SH-SY5Y (cell line): ENCODE measurements at regions not wholly inside any gene's neighbourhood (a gene's known extent, or its start where the extent isn't known, plus 50 kb on each side); places are given as distances from the start of the nearest gene placed in this dataset.

Source experiments
- GATA2 ChIP-seq: IDR thresholded peaks from 2 replicates; pipeline ENCODE4 v1.6.1; 2011; ENCODE audit warnings: mild to moderate bottlenecking, low read depth, low read length
- GATA3 ChIP-seq: IDR thresholded peaks from 2 replicates; pipeline ENCODE4 v1.6.1; 2011; ENCODE audit warnings: low read depth, mild to moderate bottlenecking, low read length, moderate library complexity

DNA sequence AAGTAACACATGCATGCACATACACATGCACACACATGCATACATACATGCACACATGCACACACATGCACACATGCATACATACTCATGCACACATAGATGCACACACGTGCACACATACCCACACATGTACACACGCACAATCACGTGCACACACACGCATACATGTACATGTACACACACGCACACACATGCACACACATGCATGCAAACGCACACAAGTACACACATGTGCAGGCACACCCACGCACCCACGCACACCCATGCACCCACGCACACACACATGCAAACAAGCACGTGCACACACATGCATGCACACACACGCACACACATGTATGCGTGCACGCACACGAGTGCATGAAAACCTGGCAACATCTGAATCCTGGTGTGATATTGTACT is 232.7 kb upstream of the CDH4 start:
- TF ChIP-seq GATA3 = no peak
- no peak for TF ChIP-seq GATA2

DNA sequence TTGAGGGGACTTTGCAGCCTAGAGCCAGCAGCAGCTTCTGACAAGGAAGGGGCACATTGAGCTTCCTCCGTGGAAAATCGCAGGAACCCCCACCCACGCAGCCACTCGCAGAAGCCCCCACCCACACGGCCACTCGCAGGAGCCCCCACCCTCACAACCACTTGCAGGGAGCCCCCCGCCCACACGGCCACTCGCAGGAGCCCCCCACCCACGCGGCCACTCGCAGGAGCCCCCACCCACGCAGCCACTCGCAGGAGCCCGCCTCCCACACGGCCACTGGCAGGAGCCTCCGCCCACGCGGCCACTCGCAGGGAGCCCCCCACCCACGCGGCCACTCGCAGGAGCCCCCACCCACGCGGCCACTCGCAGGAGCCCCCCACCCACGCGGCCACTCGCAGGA is 228.4 kb upstream of the CDH4 start:
- TF ChIP-seq GATA2 (no peak), GATA3 (no peak)

DNA sequence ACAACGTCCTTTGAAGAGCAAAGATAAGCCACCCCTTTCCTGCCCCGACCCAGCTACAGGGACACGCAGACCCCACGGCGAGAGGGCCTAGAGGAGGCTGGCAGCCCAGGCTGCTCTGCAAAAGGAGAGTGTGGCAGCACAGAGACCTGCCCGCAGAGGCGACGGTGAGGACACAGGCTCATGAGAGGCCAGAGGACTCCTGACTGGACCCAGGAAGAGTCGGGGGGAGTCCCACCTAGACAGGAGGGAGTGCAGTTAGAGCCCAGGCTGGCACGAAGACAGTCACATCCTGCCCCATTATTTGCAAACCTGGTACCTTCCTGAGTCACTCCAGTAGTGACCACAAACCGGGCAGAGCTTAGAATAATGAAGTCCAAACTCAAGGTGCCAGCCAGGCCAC is 227.7 kb upstream of the CDH4 start:
- TF ChIP-seq GATA3 (no peak), GATA2 (no peak)

DNA sequence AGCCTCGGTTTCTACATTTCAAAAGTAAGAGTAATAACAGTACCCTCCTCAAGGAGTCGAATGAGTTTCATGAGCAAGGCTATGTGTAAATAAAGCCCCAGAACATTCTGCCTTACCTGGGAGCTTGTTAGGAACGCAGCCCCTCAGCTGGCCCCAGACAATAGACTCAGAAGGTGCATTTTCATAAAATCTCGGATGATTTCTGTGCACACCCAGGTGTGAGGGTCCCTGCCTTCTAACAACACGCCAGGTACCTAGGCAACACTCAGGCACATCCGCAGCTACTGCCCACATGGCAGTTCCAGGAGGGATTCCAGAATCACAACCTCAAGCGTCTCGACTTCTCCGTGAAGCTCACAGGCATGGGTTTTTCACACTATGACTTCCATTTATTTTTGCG is 226.5 kb upstream of the CDH4 start:
- TF ChIP-seq GATA2 = no peak
- TF ChIP-seq GATA3 = no peak

DNA sequence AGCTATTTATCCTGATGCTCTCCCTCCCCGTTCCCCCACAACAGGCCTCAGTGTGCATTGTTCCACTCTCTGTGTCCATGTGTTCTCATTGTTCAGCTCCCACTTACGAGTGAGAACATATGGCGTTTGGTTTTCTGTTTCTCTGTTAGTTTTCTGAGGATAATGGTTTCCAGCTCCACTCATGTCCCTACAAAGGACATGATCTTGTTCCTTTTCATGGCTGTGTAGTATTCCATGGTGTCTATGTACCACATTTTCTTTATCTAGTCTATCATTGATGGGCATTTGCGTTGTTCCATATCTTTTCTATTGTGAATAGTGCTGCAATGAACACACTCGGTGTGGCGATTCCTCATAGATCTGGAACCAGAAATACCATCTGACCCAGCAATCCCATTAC is 225.9 kb upstream of the CDH4 start:
- TF ChIP-seq GATA3 (no peak), GATA2 (no peak)

DNA sequence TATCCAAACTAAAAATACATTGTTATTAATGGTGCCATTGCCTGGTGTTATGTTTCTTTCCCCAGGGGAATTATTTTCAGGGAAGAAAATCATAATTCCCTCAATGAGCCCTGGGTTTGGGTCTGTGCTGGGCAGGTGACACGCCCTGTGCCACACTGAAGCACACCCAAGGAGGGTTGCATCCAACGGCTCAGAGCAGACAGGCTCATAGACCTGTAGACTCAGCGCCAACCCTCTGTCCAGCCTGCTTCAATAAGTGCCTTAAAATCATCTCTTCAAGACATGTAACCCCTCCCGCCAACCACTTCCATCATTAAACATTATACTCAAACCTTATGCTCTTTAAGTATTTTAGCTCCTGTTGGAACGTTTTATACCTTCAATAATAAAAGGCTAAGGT is 225.3 kb upstream of the CDH4 start:
- no peak for TF ChIP-seq GATA3
- TF ChIP-seq GATA2 = no peak

DNA sequence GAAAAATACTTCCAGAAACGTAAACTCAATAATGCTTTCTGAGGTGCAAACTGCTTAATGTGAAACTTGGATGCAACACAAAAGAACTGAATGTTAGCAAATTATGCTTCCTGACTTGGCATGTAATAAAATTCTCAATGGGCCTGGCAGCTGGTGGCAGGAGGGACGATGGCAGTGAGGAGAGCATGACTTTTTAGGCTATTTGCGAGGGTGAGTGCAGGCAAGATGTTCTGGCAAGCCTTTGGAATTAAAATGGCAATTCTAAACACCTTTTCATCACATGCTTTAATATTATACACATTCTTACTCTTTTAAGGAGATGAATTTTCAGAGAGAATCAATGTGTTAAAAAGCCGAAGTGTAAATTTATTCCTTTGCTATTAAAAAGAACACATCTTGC is 224.8 kb upstream of the CDH4 start:
- TF ChIP-seq GATA3 = no peak
- TF ChIP-seq GATA2 = no peak

DNA sequence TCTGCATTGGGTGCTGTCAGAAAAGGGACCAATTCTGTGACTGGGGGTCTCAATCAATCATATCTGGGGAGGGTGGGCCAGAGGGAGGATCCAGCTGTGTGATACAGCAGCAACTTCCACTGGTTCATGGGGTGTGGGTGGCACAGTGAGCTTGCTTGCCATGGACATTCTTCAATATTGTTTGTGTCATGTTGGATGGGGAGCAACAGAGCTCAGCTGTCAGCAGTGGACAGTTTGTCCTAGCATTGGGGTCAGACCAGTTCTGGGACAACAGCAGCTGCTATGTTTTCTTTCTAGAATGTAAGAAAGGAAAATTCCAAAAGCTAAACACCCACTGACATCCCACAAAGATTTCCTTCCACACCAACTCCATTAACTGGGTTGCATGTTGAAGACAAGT is 221.9 kb upstream of the CDH4 start:
- TF ChIP-seq GATA3 = no peak
- TF ChIP-seq GATA2 = no peak

DNA sequence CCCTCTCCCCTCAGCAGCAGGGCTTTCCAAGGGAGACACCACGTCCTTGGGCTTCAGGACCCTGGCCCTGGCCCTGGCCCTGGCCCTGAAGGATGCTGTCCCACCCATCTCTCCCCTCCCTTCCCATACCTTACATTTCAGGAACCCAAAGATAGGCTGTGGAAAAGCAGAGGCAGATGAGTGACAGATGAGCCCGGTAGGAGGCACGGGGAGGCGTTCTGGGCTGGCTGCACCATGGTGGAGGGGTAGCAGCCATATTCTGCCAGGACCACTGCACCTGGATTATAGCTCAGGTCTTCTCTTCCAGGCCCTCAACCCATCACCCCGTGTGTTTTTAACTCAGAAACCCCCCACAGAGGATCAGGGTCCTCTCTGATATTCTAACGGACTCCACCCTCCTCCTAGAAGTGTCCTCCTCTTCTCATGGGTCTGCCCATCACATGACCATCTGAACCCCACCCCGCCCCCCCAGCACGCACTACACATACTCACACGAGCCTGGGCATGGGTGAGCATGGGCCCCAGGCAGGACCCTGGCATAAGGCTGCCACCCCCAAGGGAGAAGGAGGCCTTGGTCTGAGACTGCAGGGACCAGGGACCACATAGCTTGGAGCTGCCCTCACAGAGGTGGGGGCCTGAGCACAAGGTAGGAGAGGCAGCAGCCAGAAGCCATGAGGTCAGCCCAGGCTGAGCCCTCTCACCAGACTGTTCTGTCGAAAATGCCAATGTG is 220.8 kb upstream of the CDH4 start:
- no peak for TF ChIP-seq GATA2
- TF ChIP-seq GATA3 = no peak

DNA sequence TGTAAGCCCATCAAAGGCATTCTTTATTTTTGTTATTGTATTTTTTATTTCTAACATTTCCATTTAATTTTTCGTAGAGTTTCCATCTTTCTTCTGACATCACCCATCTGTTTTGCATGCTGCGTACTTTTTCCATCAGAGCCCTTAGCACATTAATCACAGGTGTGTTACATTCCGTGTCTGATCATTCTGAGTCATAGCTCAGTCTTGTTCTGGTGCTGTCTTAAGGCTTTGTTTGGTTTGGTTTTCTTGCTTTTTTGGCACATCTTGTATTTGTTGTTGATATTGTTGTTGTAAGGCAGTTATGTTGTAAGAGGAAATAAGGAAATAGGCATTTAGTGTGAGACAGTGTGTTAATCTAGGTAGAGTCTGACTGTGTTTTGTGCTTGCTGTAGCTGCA is 214.6 kb upstream of the CDH4 start:
- no peak for TF ChIP-seq GATA2
- no peak for TF ChIP-seq GATA3

DNA sequence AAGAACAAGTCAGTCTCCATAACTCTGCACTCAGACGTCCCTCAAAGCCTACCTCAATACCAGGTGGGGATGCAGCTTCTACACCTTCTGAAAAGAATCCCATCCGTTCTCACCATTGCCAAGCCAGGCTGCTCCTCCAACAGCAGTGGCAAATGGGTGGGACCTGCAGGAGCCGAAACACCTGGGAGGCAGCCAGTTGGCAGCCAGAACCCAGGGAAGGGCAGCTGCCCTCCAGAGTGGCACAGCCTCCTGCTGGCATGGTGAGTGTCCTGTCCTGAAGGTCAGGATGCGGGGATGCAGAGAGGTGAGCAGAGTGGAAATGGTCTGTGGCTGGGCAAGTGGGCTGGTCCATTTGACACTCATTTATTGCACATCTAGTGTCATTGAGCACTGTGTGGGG is 210.6 kb upstream of the CDH4 start:
- TF ChIP-seq GATA3 = no peak
- no peak for TF ChIP-seq GATA2

DNA sequence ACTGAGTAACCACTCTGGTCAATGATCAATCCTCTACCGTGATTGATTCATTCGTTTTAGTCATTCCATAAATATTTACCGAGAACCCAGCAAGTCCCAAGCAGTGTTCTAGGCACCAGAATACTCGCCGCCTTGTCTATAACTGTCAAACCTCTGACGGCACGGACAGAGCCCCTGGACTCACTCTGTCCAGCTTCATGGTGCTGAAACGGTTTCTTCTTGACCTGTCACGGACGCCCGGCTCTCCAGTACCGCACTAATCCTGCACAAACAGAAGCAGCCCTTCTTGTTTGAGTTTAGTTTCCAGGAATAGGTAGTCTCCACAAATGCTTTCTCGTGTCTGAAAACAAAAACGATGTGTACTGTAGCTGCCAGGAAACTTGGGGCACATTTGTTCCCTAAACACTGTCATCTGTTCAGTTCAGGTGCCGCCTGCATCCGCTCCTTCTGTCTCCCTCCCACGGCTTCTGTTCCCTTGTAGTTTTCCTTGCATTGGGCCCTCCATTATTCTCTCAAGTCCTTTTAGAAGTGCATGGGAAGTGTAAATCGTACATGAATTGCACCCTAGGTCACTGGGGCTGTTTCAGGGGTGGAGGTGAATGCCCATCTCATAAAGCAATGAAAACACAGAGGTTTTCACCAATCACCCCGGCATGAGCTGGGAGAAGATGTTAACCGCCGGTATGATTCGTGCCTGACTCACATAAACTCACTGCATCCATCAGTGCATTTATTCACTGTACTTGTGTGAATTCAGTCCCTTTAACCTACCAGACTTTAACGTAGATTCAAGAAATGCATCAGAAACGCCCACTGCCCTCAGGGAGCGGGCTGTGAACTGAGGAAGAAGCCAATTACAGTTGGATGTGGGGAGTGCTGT is 209.3 kb upstream of the CDH4 start:
- TF ChIP-seq GATA2 (no peak), GATA3 (no peak)

DNA sequence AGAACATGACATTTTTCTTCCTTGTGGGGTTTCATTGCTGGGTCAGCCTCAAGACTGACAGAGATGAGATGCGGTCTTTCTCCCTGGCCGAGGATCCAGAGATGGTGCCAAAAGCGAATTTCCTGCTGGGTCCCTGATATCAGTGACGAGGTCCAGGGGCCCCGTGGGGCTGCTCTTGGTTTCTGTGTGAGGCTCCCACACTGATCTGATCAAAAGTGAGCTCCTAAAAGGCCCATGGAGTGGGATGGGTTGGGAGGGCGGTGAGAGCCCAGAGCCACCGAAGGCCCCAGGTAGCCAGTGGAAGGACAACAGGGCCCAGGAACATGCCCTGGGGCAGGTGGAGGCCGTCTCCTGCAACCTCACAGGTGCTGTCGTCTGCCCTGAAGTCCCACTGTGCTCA is 208.4 kb upstream of the CDH4 start:
- no peak for TF ChIP-seq GATA3
- TF ChIP-seq GATA2 = no peak

DNA sequence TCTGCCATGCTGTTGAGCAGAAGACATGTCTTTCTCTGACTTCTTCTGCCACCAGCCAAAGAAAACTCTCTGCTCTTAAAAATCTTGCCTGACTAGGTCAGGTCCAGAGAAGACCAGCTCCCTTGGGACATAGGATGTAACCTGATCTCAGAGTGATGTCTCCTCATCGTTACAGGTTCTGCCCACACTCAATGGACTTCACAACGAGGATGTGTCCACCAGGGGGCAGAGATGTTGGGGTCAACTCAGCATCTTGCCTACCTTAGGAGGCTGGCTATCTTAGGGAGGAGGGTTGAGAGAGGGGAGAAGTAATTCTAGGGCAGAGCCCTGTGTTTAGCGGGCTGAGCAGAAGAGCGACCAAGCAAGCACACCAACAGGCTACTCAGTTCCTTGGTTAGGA is 207.6 kb upstream of the CDH4 start:
- TF ChIP-seq GATA2 (no peak), GATA3 (no peak)

DNA sequence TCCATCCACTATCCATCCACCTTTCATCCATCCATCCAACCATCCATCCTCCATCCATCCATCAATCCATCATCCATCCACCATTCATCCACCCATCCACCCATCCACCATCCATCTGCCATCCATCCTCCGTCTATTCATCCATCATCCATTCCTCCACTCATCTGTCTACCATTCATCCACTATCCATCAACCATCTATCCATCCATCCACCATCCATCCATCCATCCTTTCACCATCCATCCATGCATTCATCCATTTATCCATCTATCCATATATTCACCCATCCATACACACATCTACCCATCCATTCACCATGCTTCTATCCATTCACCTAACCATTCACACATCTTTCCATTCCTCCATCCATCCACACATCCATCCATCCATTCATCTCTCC is 207.0 kb upstream of the CDH4 start:
- TF ChIP-seq GATA3 = no peak
- TF ChIP-seq GATA2 = no peak
